CD4-positive, CD25-positive, alpha-beta regulatory T cell (primary cell): ENCODE measurements at regions not wholly inside any gene's neighbourhood (a gene's known extent, or its start where the extent isn't known, plus 50 kb on each side); places are given as distances from the start of the nearest gene placed in this dataset.
"Not testable (repeated sequence)": the region's sequence is repeated elsewhere in the genome, so short reads cannot be mapped to it uniquely, and the experiment has no call there.

Experiments
- ATAC-seq, 2 donors: fragments of 150-1000 bp; cut with Tn5 transposase; one replicate each; pipeline ENCODE4 v1.10.0; 2021; ENCODE audit warnings: low read depth in 2 of 2, moderate number of reproducible peaks in 2 of 2, moderate library complexity in 1 of 2
- DNase-seq, 3 donors: peaks; one replicate each; pipeline versions ENCODE4 v3.0.0 to v3.0.0-alpha.2; 2012 to 2022; ENCODE audit warnings: mixed read lengths in 1 of 3
- H3K27ac ChIP-seq: one replicate; pipeline ENCODE4 v1.7.0; 2013; ENCODE audit warnings: mild to moderate bottlenecking, low read length; ENCODE audit not compliant: insufficient read depth, poor library complexity, severe bottlenecking
- H3K27me3 ChIP-seq: one replicate; pipeline ENCODE4 v1.7.0; 2013; ENCODE audit warnings: low read length; ENCODE audit not compliant: control insufficient read depth, insufficient read depth
- H3K36me3 ChIP-seq: one replicate; pipeline ENCODE4 v1.7.0; 2013; ENCODE audit warnings: mild to moderate bottlenecking, low read length, moderate library complexity; ENCODE audit not compliant: control insufficient read depth, insufficient read depth
- H3K4me1 ChIP-seq: 2 replicates; pipeline ENCODE4 v1.7.0; 2013; ENCODE audit warnings: mild to moderate bottlenecking, low read length; ENCODE audit not compliant: insufficient read depth, control insufficient read depth, poor library complexity, severe bottlenecking
- H3K4me3 ChIP-seq: one replicate; pipeline ENCODE4 v1.7.0; 2013; ENCODE audit warnings: low read depth, mild to moderate bottlenecking, low read length, moderate library complexity
- H3K9me3 ChIP-seq, 2 experiments: 1 replicate in 1 of 2; 2 replicates in 1 of 2; pipeline ENCODE4 v1.7.0; 2013; ENCODE audit warnings: low read length in 2 of 2, mild to moderate bottlenecking in 1 of 2, moderate library complexity in 1 of 2; ENCODE audit not compliant: control insufficient read depth in 2 of 2
- H3K27ac Mint-ChIP-seq, 3 donors: one replicate each; pipeline ENCODE4 v1.8.0; 2020 to 2022; ENCODE audit warnings: mild to moderate bottlenecking in 3 of 3, mixed read lengths in 3 of 3, moderate library complexity in 2 of 3
- H3K27me3 Mint-ChIP-seq: one replicate; pipeline ENCODE4 v1.8.0; 2022; ENCODE audit warnings: mild to moderate bottlenecking, mixed read lengths
- H3K36me3 Mint-ChIP-seq: one replicate; pipeline ENCODE4 v1.8.0; 2020; ENCODE audit warnings: mixed read lengths
- H3K4me1 Mint-ChIP-seq, 4 donors: one replicate each; pipeline ENCODE4 v1.8.0; 2020 to 2022; ENCODE audit warnings: mixed read lengths in 4 of 4, mild to moderate bottlenecking in 1 of 4
- H3K4me3 Mint-ChIP-seq, 4 donors: one replicate each; pipeline ENCODE4 v1.8.0; 2020 to 2022; ENCODE audit warnings: mild to moderate bottlenecking in 4 of 4, mixed read lengths in 4 of 4, moderate library complexity in 3 of 4
- H3K9me3 Mint-ChIP-seq, 7 donors: one replicate each; pipeline ENCODE4 v1.8.0; 2020 to 2022; ENCODE audit warnings: mixed read lengths in 7 of 7, mild to moderate bottlenecking in 3 of 7, moderate library complexity in 2 of 7

DNA sequence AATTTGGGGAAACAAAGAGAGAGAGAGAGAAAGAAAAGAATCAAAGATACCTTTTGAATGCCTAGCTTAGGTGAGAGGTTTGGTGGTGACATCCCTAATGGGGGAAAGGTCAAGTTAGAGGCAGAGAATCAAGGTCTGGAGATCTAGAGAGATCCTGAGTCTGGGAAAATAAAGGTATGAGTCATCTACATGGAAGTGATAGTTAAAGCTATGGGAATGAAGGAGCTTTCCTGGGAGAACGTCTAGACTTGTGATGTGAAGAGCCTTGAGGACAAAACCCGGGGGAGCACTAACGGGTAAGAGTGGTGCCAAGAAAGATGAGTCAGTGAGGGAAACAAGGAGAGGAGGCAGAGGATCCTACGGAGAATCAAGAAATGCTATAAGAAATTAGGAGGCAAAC is 110.8 kb upstream of the RUNX1 start:
- DNase-seq = no peak
- H3K9me3 ChIP-seq = peaks cover 0 to 4% of the 10 kb centered on the region in 2 experiments
- H3K4me1 ChIP-seq = no peaks in the 10 kb centered on the region
- Mint-ChIP-seq H3K36me3 (peaks cover 9% of the 10 kb centered on the region), H3K4me3 (no peak overlapping the region), H3K4me1 (no peaks in the 10 kb centered on the region), H3K27me3 (peaks cover 8% of the 10 kb centered on the region), H3K27ac (peak overlapping the region in 1 of 3 donors; percentile 1), H3K9me3 (peaks cover 0 to 15% (median 3%) of the 10 kb centered on the region in 7 donors)
- H3K36me3 ChIP-seq = no peaks in the 10 kb centered on the region
- H3K27ac ChIP-seq = no peak overlapping the region
- H3K27me3 ChIP-seq = no peaks in the 10 kb centered on the region
- no peak overlapping the region for H3K4me3 ChIP-seq
- ATAC-seq = no peak

DNA sequence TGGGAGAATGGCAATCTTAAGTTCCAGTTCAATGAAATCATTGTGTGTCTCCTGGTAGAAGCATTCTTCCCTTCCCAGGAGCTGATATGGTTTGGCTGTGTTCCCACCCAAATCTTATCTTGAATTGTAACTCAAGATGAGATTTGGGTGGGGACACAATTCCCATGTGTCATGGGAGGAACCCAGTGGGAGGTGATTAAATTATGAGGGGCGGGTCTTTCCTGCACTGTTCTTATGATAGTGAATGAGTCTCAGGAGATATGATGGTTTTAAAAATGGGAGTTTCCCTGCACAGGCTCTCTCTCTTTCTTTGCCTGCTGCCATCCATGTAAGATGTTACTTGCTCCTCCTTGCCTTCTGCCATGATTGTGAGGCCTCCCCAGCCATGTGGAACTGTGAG is 108.3 kb upstream of the RUNX1 start:
- not testable (repeated sequence) for H3K9me3 ChIP-seq, H3K27ac ChIP-seq, H3K27ac Mint-ChIP-seq, H3K4me1 ChIP-seq, H3K27me3 ChIP-seq, H3K36me3 ChIP-seq, DNase-seq, H3K27me3 Mint-ChIP-seq, H3K4me3 ChIP-seq, H3K4me3 Mint-ChIP-seq, ATAC-seq, H3K36me3 Mint-ChIP-seq, H3K4me1 Mint-ChIP-seq
- H3K9me3 Mint-ChIP-seq = peaks cover 0 to 15% (median 3%) of the 10 kb centered on the region in 7 donors

DNA sequence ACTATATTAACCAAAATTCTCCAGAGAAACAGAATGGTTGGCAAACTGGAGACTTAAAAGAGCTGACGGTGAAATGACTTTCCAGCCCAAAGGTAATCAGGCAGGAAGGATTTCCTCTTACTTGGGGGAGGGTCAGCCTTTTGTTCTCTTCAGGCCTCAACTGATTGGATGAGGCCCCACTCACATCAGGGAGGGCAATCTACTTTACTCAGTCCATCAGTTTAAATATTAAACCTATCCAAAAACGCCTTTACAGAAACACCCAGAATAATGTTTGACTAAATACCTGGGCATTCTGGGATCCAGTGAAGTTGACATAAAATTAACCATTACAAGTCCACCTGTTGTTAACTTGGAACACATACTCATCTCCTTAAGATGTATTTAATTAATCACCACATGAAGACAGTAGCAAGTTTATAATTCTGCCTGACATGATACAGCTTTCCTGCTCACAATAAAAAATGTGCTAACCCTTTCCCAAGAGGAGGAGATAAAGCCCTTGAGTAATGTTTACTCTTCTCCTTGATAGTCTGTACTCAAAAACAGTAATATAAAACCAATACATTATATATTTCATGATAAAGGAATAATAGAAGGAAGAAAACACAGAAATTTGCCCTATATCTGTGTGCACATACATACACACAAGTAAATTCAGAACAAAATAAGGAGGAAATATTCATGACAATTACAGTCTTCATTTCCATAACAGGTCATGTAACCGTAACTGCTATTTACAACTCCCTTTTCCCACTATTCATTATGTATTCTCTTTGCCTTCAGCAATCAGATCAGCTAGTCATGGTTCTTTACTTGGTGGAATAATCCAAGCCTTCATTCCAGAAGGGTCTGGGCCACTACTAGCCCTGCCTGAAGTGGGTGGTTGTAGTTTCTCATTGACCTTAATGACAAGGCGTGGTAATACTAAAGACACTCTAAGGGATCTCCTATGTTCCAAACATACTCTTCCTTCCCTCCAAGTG is 107.5 kb upstream of the RUNX1 start:
- DNase-seq (no peak), ATAC-seq (no peak)
- H3K9me3 Mint-ChIP-seq = peaks cover 0 to 15% (median 3%) of the 10 kb centered on the region in 7 donors
- no peak overlapping the region for H3K4me3 ChIP-seq
- no peaks in the 10 kb centered on the region for H3K4me1 ChIP-seq
- H3K9me3 ChIP-seq = peaks cover 0 to 2% of the 10 kb centered on the region in 2 experiments
- no peak overlapping the region for H3K4me3 Mint-ChIP-seq
- peaks cover 9% of the 10 kb centered on the region for H3K27me3 Mint-ChIP-seq
- H3K27ac Mint-ChIP-seq = no peak overlapping the region
- peaks cover 9% of the 10 kb centered on the region for H3K36me3 Mint-ChIP-seq
- no peak overlapping the region for H3K27ac ChIP-seq
- no peaks in the 10 kb centered on the region for H3K36me3 ChIP-seq
- H3K27me3 ChIP-seq = no peaks in the 10 kb centered on the region
- H3K4me1 Mint-ChIP-seq = no peaks in the 10 kb centered on the region

DNA sequence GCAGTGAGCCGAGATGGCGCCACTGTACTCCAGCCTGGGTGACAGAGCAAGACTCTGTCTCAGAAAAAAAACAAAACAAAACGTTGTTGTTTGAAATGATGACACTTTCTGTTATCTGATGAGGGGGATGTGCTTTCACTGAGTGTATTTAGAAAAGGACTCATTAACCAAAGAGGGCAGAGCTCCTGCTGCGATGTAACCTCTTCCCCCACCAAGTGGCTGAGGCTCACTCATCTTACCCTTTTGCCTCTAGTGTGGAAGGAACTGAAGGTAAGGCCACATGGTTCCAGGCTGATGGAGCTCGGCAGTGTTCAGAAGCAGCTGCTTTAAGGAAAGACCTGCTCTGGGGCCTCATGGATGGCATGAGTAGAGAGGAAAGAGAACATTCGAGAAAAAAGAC is 105.7 kb upstream of the RUNX1 start:
- peaks cover 3% of the 10 kb centered on the region for H3K27me3 ChIP-seq
- H3K36me3 ChIP-seq = no peaks in the 10 kb centered on the region
- peaks cover 0 to 15% (median 3%) of the 10 kb centered on the region in 7 donors for H3K9me3 Mint-ChIP-seq
- H3K36me3 Mint-ChIP-seq = peaks cover 10% of the 10 kb centered on the region
- DNase-seq = no peak
- H3K4me3 ChIP-seq = no peak overlapping the region
- no peak overlapping the region for H3K4me3 Mint-ChIP-seq
- no peaks in the 10 kb centered on the region for H3K4me1 ChIP-seq
- peaks cover 0 to 2% of the 10 kb centered on the region in 2 experiments for H3K9me3 ChIP-seq
- no peak overlapping the region for H3K27ac Mint-ChIP-seq
- no peak for ATAC-seq
- H3K4me1 Mint-ChIP-seq = no peaks in the 10 kb centered on the region
- no peak overlapping the region for H3K27ac ChIP-seq
- H3K27me3 Mint-ChIP-seq = peaks cover 13% of the 10 kb centered on the region

DNA sequence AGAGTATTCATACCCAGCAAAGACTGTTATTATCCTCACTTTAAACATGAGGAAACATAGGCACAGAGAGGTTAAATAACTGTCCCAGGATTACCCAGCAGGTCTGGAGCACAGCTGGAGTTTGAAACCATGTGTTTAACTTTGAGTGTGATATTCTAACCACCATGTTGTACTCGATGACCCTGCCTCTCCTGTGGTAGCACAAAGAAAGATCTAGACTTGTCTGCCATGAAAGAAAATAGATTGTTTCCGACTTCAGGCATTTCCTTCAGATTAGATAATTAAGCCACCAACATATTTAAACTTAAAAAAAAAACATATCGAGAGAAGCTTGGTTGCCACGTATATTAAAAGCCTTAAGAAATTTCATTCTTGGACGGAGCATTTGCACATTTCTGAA is 104.6 kb upstream of the RUNX1 start:
- peaks cover 0 to 15% (median 3%) of the 10 kb centered on the region in 7 donors for H3K9me3 Mint-ChIP-seq
- H3K27ac Mint-ChIP-seq = no peak overlapping the region

DNA sequence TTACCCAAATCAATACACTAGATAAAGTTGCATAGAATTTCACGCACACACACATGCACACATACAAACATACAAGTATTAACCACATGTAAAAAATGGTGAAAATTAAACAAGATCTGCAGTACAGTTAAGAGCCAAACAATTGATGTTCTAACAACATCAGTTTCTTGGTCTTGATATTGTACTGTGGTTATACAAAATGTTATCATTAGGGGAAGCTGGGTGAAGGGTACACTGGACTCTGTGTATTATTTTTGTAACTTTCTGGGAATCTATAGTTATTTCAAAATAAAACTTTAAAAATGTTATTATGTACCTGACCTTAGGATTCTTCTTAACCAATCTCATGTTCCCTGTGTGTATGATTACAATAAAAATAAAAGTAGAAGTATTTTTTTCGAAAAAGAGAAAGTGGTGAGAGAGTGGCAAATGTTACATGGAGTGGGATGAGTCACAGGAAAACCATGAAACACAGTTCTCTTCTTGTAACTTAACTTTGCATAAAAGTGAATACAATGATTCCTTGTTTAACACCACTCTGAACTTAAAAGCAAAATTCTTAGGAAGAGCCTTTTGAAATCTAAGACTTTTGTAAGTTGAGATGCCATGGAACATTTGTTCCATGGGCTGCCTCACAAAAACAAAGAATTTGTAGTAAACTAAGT is 101.6 kb upstream of the RUNX1 start:
- DNase-seq (no peak), ATAC-seq (no peak)
- Mint-ChIP-seq H3K27ac (no peak overlapping the region), H3K36me3 (peaks cover 4% of the 10 kb centered on the region), H3K27me3 (peaks cover 29% of the 10 kb centered on the region), H3K4me1 (peaks cover 0 to 10% (median 1%) of the 10 kb centered on the region in 4 donors), H3K4me3 (no peak overlapping the region), H3K9me3 (peaks cover 0 to 3% (median 0%) of the 10 kb centered on the region in 7 donors)
- Histone ChIP-seq H3K9me3 (no peaks in the 10 kb centered on the region), H3K27ac (no peak overlapping the region), H3K36me3 (no peaks in the 10 kb centered on the region), H3K4me1 (no peaks in the 10 kb centered on the region), H3K4me3 (no peak overlapping the region), H3K27me3 (peaks cover 6% of the 10 kb centered on the region)

More for the DNA sequence above, 104.6 kb upstream of the RUNX1 start:
- H3K4me1 ChIP-seq = no peaks in the 10 kb centered on the region
- peaks cover 3% of the 10 kb centered on the region for H3K27me3 ChIP-seq
- ATAC-seq (no peak), DNase-seq (no peak)
- no peak overlapping the region for H3K27ac ChIP-seq
- no peak overlapping the region for H3K4me3 Mint-ChIP-seq
- no peak overlapping the region for H3K4me3 ChIP-seq
- no peaks in the 10 kb centered on the region for H3K4me1 Mint-ChIP-seq
- H3K36me3 ChIP-seq = no peaks in the 10 kb centered on the region
- peaks cover 15% of the 10 kb centered on the region for H3K27me3 Mint-ChIP-seq
- peaks cover 10% of the 10 kb centered on the region for H3K36me3 Mint-ChIP-seq
- peaks cover 0 to 2% of the 10 kb centered on the region in 2 experiments for H3K9me3 ChIP-seq

DNA sequence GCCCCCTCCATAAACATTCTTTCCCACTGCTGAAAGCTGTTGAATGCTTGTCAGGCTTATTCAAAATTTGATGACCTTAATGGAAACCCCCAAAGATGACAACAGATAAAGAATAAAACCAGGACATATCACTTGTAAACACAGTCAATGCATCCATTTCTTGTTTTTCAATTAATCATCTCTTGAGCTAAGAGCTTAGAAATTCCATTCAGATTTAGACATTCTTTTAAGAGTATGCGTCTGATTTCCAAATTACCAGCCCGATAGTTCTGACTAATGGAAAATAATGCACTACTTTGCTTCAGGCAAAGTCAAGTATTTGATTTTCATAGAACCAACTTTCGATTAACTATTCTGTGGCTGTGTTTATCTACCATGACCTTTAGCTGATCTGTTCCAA is 100.6 kb upstream of the RUNX1 start:
- no peaks in the 10 kb centered on the region for H3K9me3 ChIP-seq
- peaks cover 6% of the 10 kb centered on the region for H3K27me3 ChIP-seq
- H3K27ac Mint-ChIP-seq = no peak overlapping the region
- H3K27ac ChIP-seq = no peak overlapping the region
- H3K4me3 ChIP-seq = no peak overlapping the region
- H3K36me3 Mint-ChIP-seq = peaks cover 4% of the 10 kb centered on the region
- no peak overlapping the region for H3K4me3 Mint-ChIP-seq
- DNase-seq = no peak
- H3K4me1 Mint-ChIP-seq = peaks cover 0 to 10% (median 1%) of the 10 kb centered on the region in 4 donors
- no peaks in the 10 kb centered on the region for H3K4me1 ChIP-seq
- H3K27me3 Mint-ChIP-seq = peaks cover 29% of the 10 kb centered on the region
- no peaks in the 10 kb centered on the region for H3K36me3 ChIP-seq
- ATAC-seq = no peak
- H3K9me3 Mint-ChIP-seq = peaks cover 0 to 3% (median 0%) of the 10 kb centered on the region in 7 donors
